BE2C (cell line): ENCODE measurements at regions not wholly inside any gene's neighbourhood (a gene's known extent, or its start where the extent isn't known, plus 50 kb on each side); places are given as distances from the start of the nearest gene placed in this dataset.

Source experiments
- DNase-seq: peaks from one replicate; pipeline ENCODE4 v3.0.0-alpha.2; 2020
- H3K27me3 ChIP-seq: fragments of 250-450 bp; sonication (Bioruptor Pico); 2 replicates; pipeline ENCODE4 v1.5.1; 2020; ENCODE audit warnings: mild to moderate bottlenecking
- H3K36me3 ChIP-seq: fragments of 250-450 bp; sonication (Bioruptor Pico); 2 replicates; pipeline ENCODE4 v1.5.1; 2020; ENCODE audit warnings: mild to moderate bottlenecking
- H3K4me1 ChIP-seq: fragments of 250-450 bp; sonication (Bioruptor Pico); 2 replicates; pipeline ENCODE4 v1.5.1; 2020
- H3K4me3 ChIP-seq: 2 replicates; pipeline ENCODE4 v1.5.1; 2011; ENCODE audit warnings: low read depth, low read length
- H3K9me3 ChIP-seq: fragments of 250-450 bp; sonication (Bioruptor Pico); 2 replicates; pipeline ENCODE4 v1.5.1; 2020
- TF ChIP-seq, protein P1 (sequence below): IDR thresholded peaks from 2 replicates; pipeline ENCODE4 v1.5.1; 2012; ENCODE audit warnings: mild to moderate bottlenecking, low read depth, low read length

DNA sequence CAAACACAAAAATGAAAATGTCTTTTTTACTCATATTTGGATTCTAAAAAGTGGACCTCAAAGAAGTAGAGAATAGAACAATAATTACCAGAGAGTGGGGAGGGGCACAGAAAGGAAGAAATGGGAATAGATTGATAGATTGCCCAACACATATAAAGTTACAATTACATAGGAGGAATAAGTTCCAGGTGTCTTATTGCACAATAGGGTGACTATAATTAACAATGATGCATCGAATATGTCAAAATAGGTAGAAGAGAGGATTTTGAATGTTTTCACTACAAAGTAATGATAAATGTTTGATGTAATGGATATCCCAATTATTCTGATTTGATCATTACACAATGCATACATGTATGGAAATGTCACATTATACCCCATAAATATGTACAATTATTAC, 556.0 kb downstream of the CDH8 start:
- DNase-seq: no peak
- H3K27me3 ChIP-seq: no peaks in the 10 kb centered on the region
- no peaks in the 10 kb centered on the region for H3K9me3 ChIP-seq
- no peaks in the 10 kb centered on the region for H3K4me1 ChIP-seq
- TF ChIP-seq, protein P1, sequence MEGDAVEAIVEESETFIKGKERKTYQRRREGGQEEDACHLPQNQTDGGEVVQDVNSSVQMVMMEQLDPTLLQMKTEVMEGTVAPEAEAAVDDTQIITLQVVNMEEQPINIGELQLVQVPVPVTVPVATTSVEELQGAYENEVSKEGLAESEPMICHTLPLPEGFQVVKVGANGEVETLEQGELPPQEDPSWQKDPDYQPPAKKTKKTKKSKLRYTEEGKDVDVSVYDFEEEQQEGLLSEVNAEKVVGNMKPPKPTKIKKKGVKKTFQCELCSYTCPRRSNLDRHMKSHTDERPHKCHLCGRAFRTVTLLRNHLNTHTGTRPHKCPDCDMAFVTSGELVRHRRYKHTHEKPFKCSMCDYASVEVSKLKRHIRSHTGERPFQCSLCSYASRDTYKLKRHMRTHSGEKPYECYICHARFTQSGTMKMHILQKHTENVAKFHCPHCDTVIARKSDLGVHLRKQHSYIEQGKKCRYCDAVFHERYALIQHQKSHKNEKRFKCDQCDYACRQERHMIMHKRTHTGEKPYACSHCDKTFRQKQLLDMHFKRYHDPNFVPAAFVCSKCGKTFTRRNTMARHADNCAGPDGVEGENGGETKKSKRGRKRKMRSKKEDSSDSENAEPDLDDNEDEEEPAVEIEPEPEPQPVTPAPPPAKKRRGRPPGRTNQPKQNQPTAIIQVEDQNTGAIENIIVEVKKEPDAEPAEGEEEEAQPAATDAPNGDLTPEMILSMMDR: no peak
- H3K4me3 ChIP-seq: no peak overlapping the region
- H3K36me3 ChIP-seq: no peaks in the 10 kb centered on the region

DNA sequence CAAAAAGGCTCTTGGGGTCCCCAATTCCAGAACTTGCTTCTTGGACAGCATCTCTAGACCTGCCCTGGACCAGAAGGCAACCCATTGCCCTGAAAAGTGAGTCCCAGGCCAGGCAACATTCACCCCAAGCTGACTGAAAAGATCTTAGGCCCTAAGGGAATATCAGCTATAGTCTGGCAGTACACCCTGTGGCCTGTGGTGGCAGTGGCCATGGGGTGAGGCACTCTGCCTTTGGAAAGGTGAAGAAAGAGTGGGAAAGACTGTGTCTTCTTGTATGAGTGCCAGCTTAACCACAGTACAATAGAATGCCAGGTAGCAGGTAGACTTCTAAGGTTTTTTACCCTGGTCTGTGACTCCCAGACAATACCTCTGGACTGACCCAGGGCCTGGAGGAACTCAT, 564.5 kb downstream of the CDH8 start:
- no peak for DNase-seq

DNA sequence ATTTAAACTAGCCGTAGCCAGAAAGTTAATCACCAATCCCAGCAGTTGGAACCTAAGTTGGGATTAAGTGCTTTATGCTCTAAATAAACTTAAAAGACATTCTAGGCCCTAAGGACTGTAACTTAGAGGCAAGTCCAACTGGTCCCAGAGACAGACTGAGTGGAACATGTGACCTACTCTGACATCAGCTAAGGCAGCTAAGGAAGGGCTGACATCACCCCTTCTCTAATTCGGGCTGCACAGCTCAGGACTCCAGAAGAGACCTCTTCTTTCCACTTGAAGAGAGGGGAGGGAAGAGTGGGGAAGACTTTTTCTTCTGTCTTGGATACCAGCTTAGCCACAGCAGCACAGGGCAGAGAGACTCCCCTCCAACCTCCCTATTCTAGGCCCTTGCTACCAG, 565.2 kb downstream of the CDH8 start:
- Histone ChIP-seq H3K27me3 (no peaks in the 10 kb centered on the region), H3K9me3 (no peaks in the 10 kb centered on the region), H3K4me1 (no peaks in the 10 kb centered on the region), H3K36me3 (no peaks in the 10 kb centered on the region), H3K4me3 (no peak overlapping the region)
- TF ChIP-seq, protein P1: no peak
- no peak for DNase-seq

More for the DNA sequence above, 564.5 kb downstream of the CDH8 start:
- Histone ChIP-seq H3K4me3 (no peak overlapping the region), H3K4me1 (no peaks in the 10 kb centered on the region), H3K36me3 (no peaks in the 10 kb centered on the region), H3K9me3 (no peaks in the 10 kb centered on the region), H3K27me3 (no peaks in the 10 kb centered on the region)
- TF ChIP-seq, protein P1: no peak

DNA sequence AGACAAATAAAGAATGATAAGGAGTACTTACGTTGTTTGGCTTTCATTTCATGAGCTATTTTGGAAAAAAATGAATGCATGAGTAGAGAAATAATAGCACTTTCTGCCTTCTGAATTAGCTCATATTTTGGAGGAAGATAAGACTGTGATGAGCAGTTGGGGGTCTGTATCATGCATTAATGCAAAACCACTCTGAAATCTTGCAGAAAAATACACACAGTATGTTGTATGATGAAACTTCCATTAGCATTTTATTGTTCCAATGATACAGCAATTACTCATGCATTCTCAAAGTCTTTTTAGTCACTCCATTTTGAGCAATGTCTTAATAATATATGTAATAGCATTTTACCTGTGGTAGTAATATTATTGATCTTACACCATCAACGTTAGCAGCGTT, 571.0 kb downstream of the CDH8 start:
- no peaks in the 10 kb centered on the region for H3K27me3 ChIP-seq
- TF ChIP-seq, protein P1: no peak
- H3K36me3 ChIP-seq: no peaks in the 10 kb centered on the region
- H3K9me3 ChIP-seq: no peaks in the 10 kb centered on the region
- no peak overlapping the region for H3K4me3 ChIP-seq
- no peaks in the 10 kb centered on the region for H3K4me1 ChIP-seq
- DNase-seq: no peak

DNA sequence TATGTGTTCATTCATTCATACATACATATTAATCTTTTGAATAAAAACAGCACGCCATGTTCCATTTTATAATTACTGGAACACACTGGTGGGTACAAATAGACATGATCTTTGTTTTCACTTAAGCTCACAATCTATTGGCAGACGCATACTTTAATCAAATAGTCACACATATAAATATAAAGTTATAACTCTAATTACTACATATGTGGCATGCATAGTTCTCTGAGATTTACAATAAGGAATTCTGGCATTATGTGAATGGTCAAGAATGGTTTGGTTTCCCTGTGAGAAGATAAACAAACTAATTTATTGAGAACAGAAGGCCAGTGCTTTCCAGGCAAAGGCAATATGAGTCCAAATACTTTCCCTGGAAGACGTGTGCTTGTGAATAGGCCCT, 576.2 kb downstream of the CDH8 start:
- H3K4me1 ChIP-seq: no peaks in the 10 kb centered on the region
- TF ChIP-seq, protein P1: no peak
- H3K4me3 ChIP-seq: no peak overlapping the region
- H3K36me3 ChIP-seq: no peaks in the 10 kb centered on the region
- DNase-seq: no peak
- no peaks in the 10 kb centered on the region for H3K27me3 ChIP-seq
- H3K9me3 ChIP-seq: no peaks in the 10 kb centered on the region; the same call in 1 of the 2 replicates

DNA sequence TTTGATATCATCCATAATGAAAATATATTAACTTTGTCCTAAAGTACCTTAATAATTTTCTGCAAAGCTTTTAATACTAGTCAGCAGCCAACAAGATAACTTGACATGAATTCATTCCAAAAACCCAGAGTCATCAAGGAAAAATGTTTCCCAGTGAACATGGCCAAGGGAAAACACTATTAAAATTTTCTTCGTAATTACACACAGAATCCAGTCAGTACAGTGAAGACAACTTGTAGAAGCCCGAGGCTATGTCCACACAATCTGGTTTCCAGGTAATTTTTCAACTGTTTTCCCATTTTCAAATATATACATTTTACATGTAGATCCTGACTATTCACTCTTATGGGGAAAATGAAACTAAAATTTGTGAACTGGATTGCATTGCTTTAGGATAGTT, 600.9 kb downstream of the CDH8 start:
- Histone ChIP-seq H3K9me3 (no peaks in the 10 kb centered on the region; the same call in 1 of the 2 replicates), H3K27me3 (no peaks in the 10 kb centered on the region), H3K4me1 (no peaks in the 10 kb centered on the region), H3K4me3 (no peak overlapping the region), H3K36me3 (no peaks in the 10 kb centered on the region)
- DNase-seq: no peak
- TF ChIP-seq, protein P1: no peak
